ENCODE measurements at regions not wholly inside any gene's neighbourhood (a gene's known extent, or its start where the extent isn't known, plus 50 kb on each side); places are given as distances from the start of the nearest gene placed in this dataset.
"Not testable (repeated sequence)": the region's sequence is repeated elsewhere in the genome, so short reads cannot be mapped to it uniquely, and the experiment has no call there.

DNA sequence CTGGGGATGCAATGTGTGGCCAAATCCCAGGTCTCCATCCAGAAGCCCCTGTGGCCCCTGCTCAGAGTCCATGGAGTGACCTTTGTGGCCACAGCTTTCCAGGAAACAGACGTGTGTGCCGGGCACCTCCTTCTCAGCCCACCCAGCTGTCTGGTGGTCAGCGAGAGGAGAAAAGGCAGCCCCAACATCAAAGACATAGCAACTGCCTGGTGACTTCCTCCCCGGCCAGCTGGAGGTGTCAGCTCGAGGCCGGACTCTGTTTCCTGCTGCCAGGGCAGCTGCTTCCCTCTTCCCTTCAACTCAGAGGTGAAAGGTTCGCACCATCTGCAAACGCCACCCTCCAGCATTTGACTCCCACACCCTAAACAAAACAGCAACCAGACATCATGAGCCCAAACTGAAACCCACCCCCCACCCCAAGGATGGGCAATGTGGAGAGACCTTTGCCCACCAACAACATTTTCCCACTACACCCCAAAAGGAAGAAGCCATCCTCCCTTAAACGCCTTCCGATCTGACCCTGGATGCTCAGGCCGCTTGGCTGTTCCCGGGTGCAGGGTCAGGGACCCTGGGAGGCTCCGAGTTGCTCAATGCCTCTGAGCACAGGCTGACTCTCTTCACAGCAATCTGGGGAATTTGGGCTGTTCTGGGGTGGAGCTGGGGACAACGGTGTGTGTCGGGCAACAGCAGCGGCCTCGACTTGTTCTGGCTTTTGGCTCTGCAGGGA, 162.3 kb downstream of the PSMG1 start:
- DNase-seq: no peak

DNA sequence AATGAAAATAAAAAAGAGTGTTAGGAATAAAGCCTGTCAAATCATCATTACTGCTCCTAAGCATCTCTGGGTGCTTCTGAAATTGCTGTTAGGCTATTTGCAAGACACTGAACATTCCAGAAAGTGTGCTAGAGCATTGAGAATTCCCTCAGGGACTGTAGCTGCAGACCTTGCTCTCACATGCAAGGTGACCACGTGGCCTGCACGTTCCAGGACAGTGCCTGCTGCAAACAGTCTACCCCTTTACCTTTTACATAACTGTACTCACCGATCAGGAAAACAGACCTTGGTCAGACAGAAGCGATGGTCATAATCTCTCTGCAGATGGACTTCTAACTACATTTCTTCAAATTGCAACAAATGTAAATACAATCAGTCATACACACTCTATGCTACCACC, 164.5 kb downstream of the PSMG1 start:
- DNase-seq: no peak

DNA sequence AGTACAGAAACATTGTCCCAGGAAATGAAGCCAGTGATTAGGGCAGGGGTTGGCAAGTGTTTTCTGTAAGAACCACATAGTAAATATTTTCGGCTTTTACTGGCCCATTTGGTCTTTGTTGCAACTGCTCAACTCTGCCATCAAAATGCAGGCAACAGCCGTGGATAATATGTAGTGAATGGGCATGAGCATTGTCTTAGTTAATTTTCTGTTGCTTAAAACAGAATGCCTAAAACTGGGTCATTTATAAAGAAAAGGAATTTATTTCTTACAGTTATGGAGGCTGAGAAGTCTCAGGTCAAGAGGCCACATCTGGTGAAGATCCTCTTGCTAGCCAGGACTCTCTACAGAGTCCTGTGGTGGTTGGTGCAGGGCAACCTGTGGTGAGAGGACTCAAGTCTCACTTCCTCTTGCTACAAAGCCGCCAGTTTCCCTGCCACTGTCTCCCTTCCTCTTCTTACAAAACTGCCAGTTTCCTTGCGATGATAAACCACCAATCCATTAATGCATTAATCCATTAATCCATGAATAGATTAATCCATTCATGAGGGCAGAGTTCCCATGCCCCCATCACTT, 166.4 kb downstream of the PSMG1 start:
- peak; percentile 76 for DNase-seq

GRCh38 chr21:39014747-39015146, 168.5 kb downstream of the PSMG1 start:
- DNase-seq: no peak

GRCh38 chr21:39012326-39013230, 170.7 kb downstream of the PSMG1 start:
- DNase-seq: no peak

- no peak for DNase-seq
Observed at GRCh38 chr21:39011911-39012310, 171.3 kb downstream of the PSMG1 start.

DNA sequence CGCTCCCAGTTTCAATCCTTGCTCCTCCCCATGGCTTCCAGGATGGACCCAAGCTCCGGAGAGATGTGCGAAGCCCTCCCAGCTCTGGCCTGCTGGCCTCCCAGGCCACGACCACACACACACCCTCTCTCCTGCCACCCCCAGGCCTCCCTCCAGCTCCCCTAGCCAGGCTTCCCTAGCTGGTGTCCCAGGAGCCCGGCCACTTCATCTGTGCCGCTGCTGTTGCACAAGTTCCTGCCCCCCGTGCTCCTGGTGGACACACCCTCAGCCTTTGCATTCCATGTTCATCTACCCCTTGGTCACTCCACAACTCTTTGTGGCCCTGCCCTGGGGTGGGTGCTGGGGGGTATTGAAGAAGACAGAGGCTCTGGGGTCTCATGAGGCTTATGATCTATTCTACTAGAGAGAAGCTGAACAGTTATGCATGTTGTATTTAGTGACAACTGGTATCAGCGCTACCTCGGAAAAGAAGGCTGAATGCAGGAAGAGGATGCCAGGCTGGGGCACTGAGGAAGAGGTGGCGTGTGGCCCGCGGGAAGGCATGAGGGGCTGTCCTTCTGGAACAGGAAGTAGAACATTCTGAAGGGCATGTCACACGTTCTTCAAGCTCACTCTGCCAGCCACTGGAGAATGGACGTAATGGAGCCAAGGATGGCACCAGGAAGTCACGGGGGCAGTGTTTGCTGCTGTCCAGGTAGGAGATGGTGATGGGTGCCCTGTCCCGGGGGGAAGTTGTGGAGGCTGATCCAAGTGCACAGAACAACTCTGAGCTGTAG, 172.4 kb downstream of the PSMG1 start:
- no peak for DNase-seq

DNA sequence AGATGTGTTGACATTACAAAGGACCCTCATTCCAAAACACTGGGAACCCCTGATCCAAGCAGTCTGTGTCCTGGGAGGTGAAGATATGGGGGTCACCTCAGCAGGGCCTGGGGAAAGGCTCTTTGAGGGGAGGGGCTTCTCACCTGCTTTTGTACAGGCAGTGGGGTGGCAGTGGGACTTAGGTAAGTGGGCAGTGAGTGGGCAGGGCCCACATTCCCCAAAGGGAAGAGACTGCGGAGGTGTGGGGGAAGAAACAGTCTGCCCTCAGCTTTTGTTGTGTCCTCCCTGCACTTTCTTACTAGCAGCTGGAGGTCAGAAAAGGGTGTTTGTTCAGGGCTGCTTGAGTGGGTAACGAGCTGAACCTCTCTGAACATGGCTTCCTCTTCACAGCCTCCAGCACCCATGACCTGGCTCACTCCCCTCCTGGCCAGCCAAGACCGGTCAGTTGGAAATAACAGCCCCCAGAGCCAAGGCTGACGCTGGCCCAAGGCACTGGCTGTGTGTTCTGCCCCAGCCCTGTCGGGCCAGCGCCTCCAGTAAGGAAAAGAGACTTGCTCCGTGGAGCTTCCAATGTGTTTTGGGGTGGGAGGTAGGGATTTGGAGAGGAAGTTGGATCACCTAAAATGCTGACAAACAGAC, 173.5 kb downstream of the PSMG1 start:
- no peak for DNase-seq

DNA sequence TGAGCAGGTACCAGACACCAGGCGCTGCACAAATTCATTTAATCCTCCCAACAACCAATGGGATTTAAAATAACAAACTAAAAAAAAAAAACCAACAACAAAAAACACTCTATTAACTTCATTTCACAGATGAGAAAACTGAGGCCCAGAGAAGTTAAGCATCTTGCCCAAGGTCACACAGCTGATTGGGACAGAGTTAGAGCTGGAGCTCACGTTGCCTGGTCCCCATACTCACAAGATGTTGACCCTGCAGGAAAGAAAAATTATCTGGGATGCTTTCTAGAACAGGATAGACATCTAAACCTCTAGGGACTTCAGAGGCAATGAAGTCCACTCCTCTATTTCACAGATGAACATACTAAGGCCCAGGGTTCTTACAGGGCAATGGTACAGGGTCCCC, 175.3 kb downstream of the PSMG1 start:
- DNase-seq: no peak

DNA sequence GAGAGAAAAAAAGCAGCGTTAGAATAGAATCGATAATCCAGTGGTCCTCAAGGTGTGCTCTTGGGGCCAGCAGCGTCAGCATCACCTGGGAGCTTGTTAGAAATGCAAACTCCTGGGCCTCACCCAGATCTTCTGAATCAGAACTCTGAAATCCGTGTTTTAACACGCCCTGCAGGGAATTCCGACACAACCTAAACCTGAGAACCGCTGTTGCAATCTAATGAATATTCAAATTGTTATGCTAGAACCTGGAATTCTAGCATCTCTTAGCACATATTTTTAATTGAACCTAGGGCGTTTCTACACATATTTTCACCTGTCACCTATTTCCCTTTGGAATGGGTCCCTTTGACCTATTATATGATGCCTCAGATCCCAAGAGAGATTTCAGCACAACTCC, 175.7 kb downstream of the PSMG1 start:
- DNase-seq: no peak

DNA sequence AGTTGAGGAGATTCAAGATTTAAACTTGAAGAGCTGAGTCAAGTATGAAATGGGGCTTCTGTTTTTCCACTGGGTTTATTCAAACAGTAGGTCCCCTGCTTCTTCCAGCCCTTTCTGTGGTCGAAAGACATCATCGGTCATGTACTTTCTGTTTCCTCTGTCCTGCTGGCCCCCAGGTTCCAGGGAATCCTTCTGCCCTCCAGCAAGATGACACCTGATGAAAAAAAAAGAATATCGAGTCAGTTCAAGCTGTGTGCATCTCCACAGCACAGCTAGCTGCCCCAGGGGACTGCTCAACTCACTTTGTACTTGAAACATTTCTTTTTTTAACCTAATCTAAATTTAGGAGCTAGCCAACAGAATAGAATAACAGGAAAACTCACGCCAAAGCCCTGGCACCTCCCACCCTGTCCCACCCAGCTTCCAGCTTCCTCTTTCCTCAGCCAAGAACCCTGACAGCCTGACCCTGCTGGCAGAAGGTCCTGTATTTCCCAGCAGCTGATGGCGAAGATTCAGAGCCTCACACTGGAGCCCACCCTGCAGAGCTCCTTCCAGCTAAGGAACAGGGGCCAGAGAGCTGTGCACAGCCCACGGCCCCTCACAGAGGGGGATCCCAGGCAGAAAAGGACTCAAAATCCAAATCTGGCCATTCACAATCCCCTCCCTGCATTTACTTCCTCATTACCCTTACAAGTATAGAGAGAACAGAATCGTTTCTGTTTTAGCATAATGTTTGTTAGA, 176.5 kb downstream of the PSMG1 start:
- DNase-seq: no peak

GRCh38 chr21:39005502-39005787, 177.8 kb downstream of the PSMG1 start:
- no peak for DNase-seq

GRCh38 chr21:39004634-39005501, 178.4 kb downstream of the PSMG1 start:
- DNase-seq: no peak

GRCh38 chr21:39003982-39004633, 179.1 kb downstream of the PSMG1 start:
- DNase-seq: no peak

- DNase-seq: no peak
Observed at GRCh38 chr21:39001341-39001740, 181.9 kb downstream of the PSMG1 start.

- DNase-seq: no peak
Observed at GRCh38 chr21:39000496-39000895, 182.8 kb downstream of the PSMG1 start.

GRCh38 chr21:38999161-38999560, 184.1 kb downstream of the PSMG1 start:
- DNase-seq: peak; percentile 51

GRCh38 chr21:38998281-38998680, 185.0 kb downstream of the PSMG1 start:
- DNase-seq: not testable (repeated sequence)

- DNase-seq: not testable (repeated sequence)
Observed at GRCh38 chr21:38997843-38998175, 185.4 kb downstream of the PSMG1 start.

DNA sequence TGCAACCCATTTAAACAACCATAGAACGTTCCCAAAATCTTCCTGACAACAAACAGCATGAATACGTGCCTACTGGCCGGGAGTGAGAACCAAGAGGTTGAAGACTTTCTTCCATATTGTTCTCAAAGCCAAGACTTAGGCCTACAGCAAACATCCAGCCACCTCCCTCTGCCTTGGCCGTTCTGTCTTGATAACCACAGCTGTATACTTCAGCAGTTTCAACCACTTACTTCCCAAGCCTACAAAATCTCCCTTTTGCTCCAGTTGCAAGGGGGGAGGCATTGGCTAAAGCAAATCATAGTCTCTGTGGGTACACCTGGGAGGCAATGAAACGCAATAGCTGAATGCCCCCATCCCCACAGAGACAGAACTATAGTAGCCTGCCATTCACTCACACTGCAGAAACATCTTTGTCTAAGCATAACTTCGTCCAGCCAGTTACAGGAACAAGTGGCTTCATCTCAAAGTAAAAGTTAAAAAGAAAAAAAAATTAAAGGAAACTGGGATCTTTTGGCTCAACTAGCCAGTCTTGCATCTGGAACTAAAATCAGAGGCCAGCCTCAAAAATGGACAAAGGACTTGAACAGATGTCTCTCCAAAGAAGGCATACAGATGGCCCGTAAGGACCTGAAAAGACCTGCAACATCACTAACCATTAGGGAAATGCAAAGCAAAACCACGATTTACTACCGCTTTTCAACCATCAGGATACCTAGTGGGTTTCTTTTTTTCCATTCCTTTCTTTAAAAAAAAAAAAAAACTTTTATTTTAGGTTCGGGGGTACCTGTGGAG, 186.0 kb downstream of the PSMG1 start:
- DNase-seq: no peak
